ENCODE measurements at regions not wholly inside any gene's neighbourhood (a gene's known extent, or its start where the extent isn't known, plus 50 kb on each side); places are given as distances from the start of the nearest gene placed in this dataset.

DNA sequence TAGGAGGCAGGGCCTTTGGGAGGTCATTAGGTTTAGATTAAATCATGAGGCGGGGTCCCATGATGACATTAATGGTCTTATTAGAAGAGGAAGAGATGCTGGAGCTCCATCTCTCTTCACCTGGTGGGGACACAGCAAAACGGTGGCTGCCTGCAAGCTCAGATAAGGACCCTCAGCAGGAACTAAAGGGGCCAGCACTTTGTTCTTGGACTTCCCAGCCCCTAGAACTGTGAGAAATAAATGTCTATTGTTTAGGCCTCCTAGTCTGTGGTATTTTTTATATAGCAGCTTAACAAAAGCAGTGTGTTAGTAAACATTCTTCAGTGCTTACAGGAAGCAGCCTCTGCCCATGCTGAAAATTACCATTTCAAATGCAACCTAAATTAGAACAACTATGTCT lies 157.6 kb downstream of the FOXA2 start:
- TF ChIP-seq, protein P1, sequence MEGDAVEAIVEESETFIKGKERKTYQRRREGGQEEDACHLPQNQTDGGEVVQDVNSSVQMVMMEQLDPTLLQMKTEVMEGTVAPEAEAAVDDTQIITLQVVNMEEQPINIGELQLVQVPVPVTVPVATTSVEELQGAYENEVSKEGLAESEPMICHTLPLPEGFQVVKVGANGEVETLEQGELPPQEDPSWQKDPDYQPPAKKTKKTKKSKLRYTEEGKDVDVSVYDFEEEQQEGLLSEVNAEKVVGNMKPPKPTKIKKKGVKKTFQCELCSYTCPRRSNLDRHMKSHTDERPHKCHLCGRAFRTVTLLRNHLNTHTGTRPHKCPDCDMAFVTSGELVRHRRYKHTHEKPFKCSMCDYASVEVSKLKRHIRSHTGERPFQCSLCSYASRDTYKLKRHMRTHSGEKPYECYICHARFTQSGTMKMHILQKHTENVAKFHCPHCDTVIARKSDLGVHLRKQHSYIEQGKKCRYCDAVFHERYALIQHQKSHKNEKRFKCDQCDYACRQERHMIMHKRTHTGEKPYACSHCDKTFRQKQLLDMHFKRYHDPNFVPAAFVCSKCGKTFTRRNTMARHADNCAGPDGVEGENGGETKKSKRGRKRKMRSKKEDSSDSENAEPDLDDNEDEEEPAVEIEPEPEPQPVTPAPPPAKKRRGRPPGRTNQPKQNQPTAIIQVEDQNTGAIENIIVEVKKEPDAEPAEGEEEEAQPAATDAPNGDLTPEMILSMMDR (IDR thresholded peaks at IDR 0.05; ENCODE audit: insufficient read depth, low read depth, low read length): no peak
- no peak for TF ChIP-seq EZH2 (IDR thresholded peaks at IDR 0.05; ENCODE audit: insufficient read depth, low read length)

All from astrocyte (in vitro differentiated cells and primary cell).